Muscle layer of colon (tissue), 2 donors: ENCODE measurements at regions not wholly inside any gene's neighbourhood (a gene's known extent, or its start where the extent isn't known, plus 50 kb on each side); places are given as distances from the start of the nearest gene placed in this dataset.
"Not testable (repeated sequence)": the region's sequence is repeated elsewhere in the genome, so short reads cannot be mapped to it uniquely, and the experiment has no call there.

ENCODE experiments used
- H3K27ac ChIP-seq: one replicate; pipeline ENCODE4 v1.7.0; 2013; ENCODE audit warnings: low read depth, mild to moderate bottlenecking, low read length, moderate library complexity
- H3K27me3 ChIP-seq, 2 donors: one replicate each; pipeline ENCODE4 v1.7.0; 2013; ENCODE audit warnings: low read length in 2 of 2, mild to moderate bottlenecking in 2 of 2; ENCODE audit not compliant: insufficient read depth in 2 of 2, control insufficient read depth in 1 of 2
- H3K36me3 ChIP-seq: one replicate; pipeline ENCODE4 v1.7.0; 2013; ENCODE audit warnings: mild to moderate bottlenecking, low read length; ENCODE audit not compliant: insufficient read depth
- H3K4me1 ChIP-seq: one replicate; pipeline ENCODE4 v1.7.0; 2013; ENCODE audit warnings: mild to moderate bottlenecking, low read length; ENCODE audit not compliant: insufficient read depth
- H3K4me3 ChIP-seq, 2 donors: one replicate each; pipeline ENCODE4 v1.7.0; 2013; ENCODE audit warnings: low read length in 2 of 2, low read depth in 1 of 2, mild to moderate bottlenecking in 1 of 2, moderate library complexity in 1 of 2
- H3K9ac ChIP-seq: one replicate; pipeline ENCODE4 v1.7.0; 2013; ENCODE audit warnings: low read length
- H3K9me3 ChIP-seq: one replicate; pipeline ENCODE4 v1.7.0; 2013; ENCODE audit warnings: mild to moderate bottlenecking, low read length
- donor health status: abdominal sarcoma.
- donor health status: Adenocarcinoma of cecum.

DNA sequence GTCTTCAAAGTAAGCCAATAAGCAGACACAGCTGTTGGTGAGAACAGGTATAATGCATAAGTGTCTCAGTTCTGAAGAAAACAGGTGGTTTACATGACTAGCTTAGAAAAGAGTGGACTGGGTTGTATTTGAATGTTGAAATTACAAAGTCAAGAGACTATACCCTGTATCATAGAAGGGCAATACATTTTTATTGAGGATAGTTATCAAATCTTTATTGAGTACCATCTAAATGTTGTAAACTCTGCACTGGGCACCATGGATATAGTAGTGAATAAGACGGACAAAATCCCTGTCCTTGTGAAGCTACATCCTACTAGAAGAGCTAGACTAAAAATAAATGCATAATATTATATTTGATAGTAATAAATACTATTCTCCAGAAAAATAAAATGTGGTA lies 88.5 kb upstream of the CDC42EP3 start:
- H3K4me3 ChIP-seq, H3K27me3 ChIP-seq, H3K36me3 ChIP-seq, H3K27ac ChIP-seq, H3K9me3 ChIP-seq, H3K9ac ChIP-seq, H3K4me1 ChIP-seq: not testable (repeated sequence)

- no peak overlapping the region for H3K4me3 ChIP-seq
- H3K9ac ChIP-seq, result no peak overlapping the region
- H3K36me3 ChIP-seq, result no peaks in the 10 kb centered on the region
- no peaks in the 10 kb centered on the region for H3K4me1 ChIP-seq
- H3K27me3 ChIP-seq, result no peaks in the 10 kb centered on the region
- H3K9me3 ChIP-seq, result no peaks in the 10 kb centered on the region
- H3K27ac ChIP-seq, result no peak overlapping the region
Measured at GRCh38 chr2:37760471-37760870, 89.0 kb upstream of the CDC42EP3 start.

- not testable (repeated sequence) for H3K27me3 ChIP-seq, H3K9me3 ChIP-seq, H3K4me1 ChIP-seq, H3K9ac ChIP-seq, H3K36me3 ChIP-seq, H3K4me3 ChIP-seq, H3K27ac ChIP-seq
Measured at GRCh38 chr2:37762281-37762680, 90.8 kb upstream of the CDC42EP3 start.

DNA sequence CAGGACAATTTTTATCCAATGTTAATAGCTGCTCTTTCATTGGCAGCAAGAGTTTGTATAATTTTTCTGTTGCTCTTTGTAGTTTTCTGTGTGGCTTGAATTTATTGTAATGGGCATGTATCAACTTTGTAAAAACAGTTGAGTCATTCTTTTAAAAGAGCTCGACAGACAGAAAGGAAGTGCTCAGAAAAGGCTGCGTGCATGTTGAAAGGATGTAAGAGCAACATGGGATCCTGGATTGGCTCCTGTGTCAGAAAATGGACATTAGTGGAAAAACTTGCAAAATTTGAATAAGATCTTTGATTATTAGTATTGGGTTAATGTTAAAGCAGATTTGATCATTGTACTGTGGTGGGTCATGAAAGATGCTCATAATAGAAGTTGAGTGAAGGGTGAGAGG lies 93.3 kb upstream of the CDC42EP3 start:
- no peaks in the 10 kb centered on the region for H3K36me3 ChIP-seq
- no peak overlapping the region for H3K4me3 ChIP-seq
- H3K9ac ChIP-seq, result no peak overlapping the region
- no peak overlapping the region for H3K27ac ChIP-seq
- H3K27me3 ChIP-seq, result no peaks in the 10 kb centered on the region
- no peaks in the 10 kb centered on the region for H3K9me3 ChIP-seq
- H3K4me1 ChIP-seq, result peaks cover 24% of the 10 kb centered on the region

- H3K9ac ChIP-seq, result no peak overlapping the region
- H3K4me3 ChIP-seq, result no peak overlapping the region
- peaks cover 35% of the 10 kb centered on the region for H3K4me1 ChIP-seq
- H3K9me3 ChIP-seq, result no peaks in the 10 kb centered on the region
- no peaks in the 10 kb centered on the region for H3K36me3 ChIP-seq
- H3K27me3 ChIP-seq, result no peaks in the 10 kb centered on the region
- H3K27ac ChIP-seq, result no peak overlapping the region
Measured at GRCh38 chr2:37766106-37766505, 94.7 kb upstream of the CDC42EP3 start.

GRCh38 chr2:37767046-37767445 lies 95.6 kb upstream of the CDC42EP3 start:
- no peaks in the 10 kb centered on the region for H3K36me3 ChIP-seq
- no peaks in the 10 kb centered on the region for H3K27me3 ChIP-seq
- H3K9me3 ChIP-seq, result no peaks in the 10 kb centered on the region
- H3K9ac ChIP-seq, result no peak overlapping the region
- no peak overlapping the region for H3K27ac ChIP-seq
- H3K4me1 ChIP-seq, result peaks cover 44% of the 10 kb centered on the region
- no peak overlapping the region for H3K4me3 ChIP-seq

- Histone ChIP-seq H3K4me1 (peaks cover 56% of the 10 kb centered on the region), H3K36me3 (no peaks in the 10 kb centered on the region), H3K9ac (no peak overlapping the region), H3K27ac (peak overlapping the region; percentile 67), H3K4me3 (no peak overlapping the region), H3K9me3 (no peaks in the 10 kb centered on the region), H3K27me3 (no peaks in the 10 kb centered on the region)
Measured at GRCh38 chr2:37767959-37768925, 96.8 kb upstream of the CDC42EP3 start.

- H3K36me3 ChIP-seq, result no peaks in the 10 kb centered on the region
- H3K4me3 ChIP-seq, result no peak overlapping the region
- no peak overlapping the region for H3K9ac ChIP-seq
- H3K27ac ChIP-seq, result peak overlapping the region; percentile 67
- H3K4me1 ChIP-seq, result peaks cover 69% of the 10 kb centered on the region
- H3K9me3 ChIP-seq, result no peaks in the 10 kb centered on the region
- H3K27me3 ChIP-seq, result no peaks in the 10 kb centered on the region
Measured at GRCh38 chr2:37769551-37769950, 98.1 kb upstream of the CDC42EP3 start.

DNA sequence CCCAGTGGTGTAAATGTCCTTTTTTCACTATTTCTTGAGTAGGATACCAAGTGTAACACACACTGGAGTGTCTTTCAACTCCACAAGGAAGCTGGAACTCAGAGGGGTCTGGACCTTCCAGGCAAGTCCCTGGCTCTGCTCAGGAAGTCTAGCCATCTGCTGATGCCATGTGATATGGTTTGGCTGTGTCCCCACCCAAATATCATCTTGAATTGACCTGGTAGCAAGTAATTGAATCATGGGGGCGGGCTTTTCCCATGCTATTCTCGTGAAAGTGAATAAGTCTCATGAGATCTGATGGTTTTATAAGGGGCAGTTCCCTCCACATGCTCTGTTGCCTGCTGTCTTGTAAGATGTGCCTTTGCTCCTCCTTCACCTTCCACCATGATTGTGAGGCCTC lies 99.4 kb upstream of the CDC42EP3 start:
- Histone ChIP-seq H3K9me3 (no peaks in the 10 kb centered on the region), H3K27ac (peak overlapping the region; percentile 80), H3K4me3 (no peak overlapping the region), H3K27me3 (no peaks in the 10 kb centered on the region), H3K4me1 (peaks cover 82% of the 10 kb centered on the region), H3K9ac (no peak overlapping the region), H3K36me3 (no peaks in the 10 kb centered on the region)

DNA sequence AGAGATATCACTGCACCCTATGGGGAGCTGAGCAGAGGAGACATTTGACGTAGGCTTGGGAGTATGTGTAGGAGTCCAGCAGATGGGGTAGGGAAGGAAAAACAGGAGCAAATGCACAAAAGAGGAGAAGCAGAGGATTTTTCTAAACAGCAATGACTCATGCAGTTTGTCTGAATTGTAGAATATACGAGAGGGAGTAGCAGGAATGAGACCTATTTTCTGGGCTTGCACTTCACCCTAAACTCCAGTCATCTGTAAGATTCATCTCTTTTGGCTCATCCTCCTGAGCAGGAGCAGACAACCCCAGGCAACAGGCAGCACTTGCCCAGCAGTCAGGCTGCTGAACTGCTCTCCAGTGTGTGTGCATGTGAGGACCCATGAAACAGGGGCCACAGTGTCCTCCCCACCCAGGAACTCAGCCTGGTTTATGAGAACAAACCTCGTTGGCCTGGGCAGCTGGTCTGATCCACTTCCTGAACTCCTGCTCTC lies 100.2 kb upstream of the CDC42EP3 start:
- Histone ChIP-seq H3K4me1 (peaks cover 90% of the 10 kb centered on the region), H3K36me3 (no peaks in the 10 kb centered on the region), H3K9me3 (no peaks in the 10 kb centered on the region), H3K9ac (no peak overlapping the region), H3K4me3 (no peak overlapping the region), H3K27ac (peak overlapping the region; percentile 80), H3K27me3 (no peaks in the 10 kb centered on the region)

- Histone ChIP-seq H3K9me3 (no peaks in the 10 kb centered on the region), H3K36me3 (no peaks in the 10 kb centered on the region), H3K27me3 (no peaks in the 10 kb centered on the region), H3K4me1 (peaks cover 93% of the 10 kb centered on the region), H3K9ac (no peak overlapping the region), H3K4me3 (no peak overlapping the region), H3K27ac (no peak overlapping the region)
Measured at GRCh38 chr2:37773371-37774130, 102.1 kb upstream of the CDC42EP3 start.
